ENCODE measurements at regions not wholly inside any gene's neighbourhood (a gene's known extent, or its start where the extent isn't known, plus 50 kb on each side); places are given as distances from the start of the nearest gene placed in this dataset.

GRCh38 chr5:91443761-91444467 is 60.8 kb upstream of the ARRDC3 start:
- H3K9ac ChIP-seq (ENCODE audit: low read length): no peak overlapping the region
- H3K79me2 ChIP-seq (ENCODE audit: control insufficient read depth, insufficient read depth, low read length, poor library complexity): no peaks in the 10 kb centered on the region
- H4K8ac ChIP-seq (ENCODE audit: low read depth, low read length): no peak overlapping the region
- H3K4ac ChIP-seq (ENCODE audit: low read depth, low read length): no peak overlapping the region
- no peaks in the 10 kb centered on the region for H3K79me1 ChIP-seq (ENCODE audit: low read length)
- no CpG with 5 or more reads among the region's 1 CpG for WGBS (ENCODE audit: extremely low coverage, insufficient coverage, insufficient read length)
- H3K14ac ChIP-seq (ENCODE audit: low read length): no peak overlapping the region
- H3K4me1 ChIP-seq (ENCODE audit: control insufficient read depth in 1 of 2, insufficient read depth in 2 of 2, low read length in 2 of 2): no peaks in the 10 kb centered on the region
- no peak overlapping the region for H2AK5ac ChIP-seq (ENCODE audit: low read length)
- H2BK12ac ChIP-seq (ENCODE audit: low read length): no peak overlapping the region
- H4K91ac ChIP-seq (ENCODE audit: low read depth, low read length): no peak overlapping the region
- H2BK120ac ChIP-seq (ENCODE audit: insufficient read depth, low read length, poor library complexity): no peak overlapping the region
- no peak overlapping the region for H2BK5ac ChIP-seq (ENCODE audit: low read depth, low read length, poor library complexity)
- no peak overlapping the region for H2AFZ ChIP-seq (ENCODE audit: insufficient read depth, low read length, poor library complexity)
- no peak overlapping the region for H3K18ac ChIP-seq (ENCODE audit: low read length)
- no peak overlapping the region for H3K27ac ChIP-seq (ENCODE audit: low read depth, low read length)
- H4K12ac ChIP-seq (ENCODE audit: low read depth, low read length): no peak overlapping the region
- H3K9me3 ChIP-seq (ENCODE audit: insufficient read depth, low read depth, low read length): no peaks in the 10 kb centered on the region
- peak in 1 of 2 donors; percentile 36 for DNase-seq
- no peaks in the 10 kb centered on the region for H3K36me3 ChIP-seq (ENCODE audit: control insufficient read depth in 1 of 2, insufficient read depth in 2 of 2, low read length in 2 of 2)
- no peak overlapping the region for H3K23ac ChIP-seq (ENCODE audit: low read length)
- no peak overlapping the region for H3K4me3 ChIP-seq (ENCODE audit: low read depth, low read length)
- H3K4me2 ChIP-seq (ENCODE audit: low read length): no peak overlapping the region
- no peaks in the 10 kb centered on the region for H3K27me3 ChIP-seq (ENCODE audit: insufficient read depth, low read length)

GRCh38 chr5:91443023-91443422 is 59.9 kb upstream of the ARRDC3 start:
- Histone ChIP-seq H3K79me2 (ENCODE audit: control insufficient read depth, insufficient read depth, low read length, poor library complexity) (no peaks in the 10 kb centered on the region), H4K8ac (ENCODE audit: low read depth, low read length) (no peak overlapping the region), H2AK5ac (ENCODE audit: low read length) (no peak overlapping the region), H3K4me1 (ENCODE audit: control insufficient read depth in 1 of 2, insufficient read depth in 2 of 2, low read length in 2 of 2) (no peaks in the 10 kb centered on the region), H2BK120ac (ENCODE audit: insufficient read depth, low read length, poor library complexity) (no peak overlapping the region), H2BK12ac (ENCODE audit: low read length) (no peak overlapping the region), H2BK5ac (ENCODE audit: low read depth, low read length, poor library complexity) (no peak overlapping the region), H4K12ac (ENCODE audit: low read depth, low read length) (no peak overlapping the region), H3K36me3 (ENCODE audit: control insufficient read depth in 1 of 2, insufficient read depth in 2 of 2, low read length in 2 of 2) (no peaks in the 10 kb centered on the region), H4K91ac (ENCODE audit: low read depth, low read length) (no peak overlapping the region), H3K4me3 (ENCODE audit: low read depth, low read length) (no peak overlapping the region), H3K79me1 (ENCODE audit: low read length) (no peaks in the 10 kb centered on the region), H3K9me3 (ENCODE audit: insufficient read depth, low read depth, low read length) (no peaks in the 10 kb centered on the region), H3K14ac (ENCODE audit: low read length) (no peak overlapping the region), H3K18ac (ENCODE audit: low read length) (no peak overlapping the region), H3K23ac (ENCODE audit: low read length) (no peak overlapping the region), H2AFZ (ENCODE audit: insufficient read depth, low read length, poor library complexity) (no peak overlapping the region), H3K4ac (ENCODE audit: low read depth, low read length) (no peak overlapping the region), H3K27ac (ENCODE audit: low read depth, low read length) (no peak overlapping the region), H3K27me3 (ENCODE audit: insufficient read depth, low read length) (no peaks in the 10 kb centered on the region), H3K4me2 (ENCODE audit: low read length) (no peak overlapping the region), H3K9ac (ENCODE audit: low read length) (no peak overlapping the region)
- WGBS (ENCODE audit: extremely low coverage, insufficient coverage, insufficient read length): no CpG with 5 or more reads among the region's 1 CpG
- DNase-seq: peak; percentile 45 to 85

GRCh38 chr5:91441082-91441481 is 58.0 kb upstream of the ARRDC3 start:
- H3K18ac ChIP-seq (ENCODE audit: low read length): no peak overlapping the region
- no peaks in the 10 kb centered on the region for H3K36me3 ChIP-seq (ENCODE audit: control insufficient read depth in 1 of 2, insufficient read depth in 2 of 2, low read length in 2 of 2)
- H2AFZ ChIP-seq (ENCODE audit: insufficient read depth, low read length, poor library complexity): no peak overlapping the region
- no peak overlapping the region for H2AK5ac ChIP-seq (ENCODE audit: low read length)
- no peak overlapping the region for H2BK120ac ChIP-seq (ENCODE audit: insufficient read depth, low read length, poor library complexity)
- no peak overlapping the region for H3K4ac ChIP-seq (ENCODE audit: low read depth, low read length)
- no peaks in the 10 kb centered on the region for H3K9me3 ChIP-seq (ENCODE audit: insufficient read depth, low read depth, low read length)
- H3K27ac ChIP-seq (ENCODE audit: low read depth, low read length): no peak overlapping the region
- H4K8ac ChIP-seq (ENCODE audit: low read depth, low read length): no peak overlapping the region
- H4K91ac ChIP-seq (ENCODE audit: low read depth, low read length): no peak overlapping the region
- no CpG with 5 or more reads among the region's 1 CpG for WGBS (ENCODE audit: extremely low coverage, insufficient coverage, insufficient read length)
- no peak overlapping the region for H3K23ac ChIP-seq (ENCODE audit: low read length)
- H3K4me2 ChIP-seq (ENCODE audit: low read length): no peak overlapping the region
- no peak overlapping the region for H3K4me3 ChIP-seq (ENCODE audit: low read depth, low read length)
- no peak overlapping the region for H4K12ac ChIP-seq (ENCODE audit: low read depth, low read length)
- no peaks in the 10 kb centered on the region for H3K79me2 ChIP-seq (ENCODE audit: control insufficient read depth, insufficient read depth, low read length, poor library complexity)
- no peak for DNase-seq
- no peak overlapping the region for H3K9ac ChIP-seq (ENCODE audit: low read length)
- no peaks in the 10 kb centered on the region for H3K4me1 ChIP-seq (ENCODE audit: control insufficient read depth in 1 of 2, insufficient read depth in 2 of 2, low read length in 2 of 2)
- no peaks in the 10 kb centered on the region for H3K27me3 ChIP-seq (ENCODE audit: insufficient read depth, low read length)
- H2BK12ac ChIP-seq (ENCODE audit: low read length): no peak overlapping the region
- no peak overlapping the region for H2BK5ac ChIP-seq (ENCODE audit: low read depth, low read length, poor library complexity)
- no peak overlapping the region for H3K14ac ChIP-seq (ENCODE audit: low read length)
- no peaks in the 10 kb centered on the region for H3K79me1 ChIP-seq (ENCODE audit: low read length)

- Histone ChIP-seq H3K4me2 (ENCODE audit: low read length) (no peak overlapping the region), H3K27ac (ENCODE audit: low read depth, low read length) (no peak overlapping the region), H3K79me1 (ENCODE audit: low read length) (no peaks in the 10 kb centered on the region), H3K14ac (ENCODE audit: low read length) (no peak overlapping the region), H3K4me3 (ENCODE audit: low read depth, low read length) (no peak overlapping the region), H3K4me1 (ENCODE audit: control insufficient read depth in 1 of 2, insufficient read depth in 2 of 2, low read length in 2 of 2) (no peaks in the 10 kb centered on the region), H3K9me3 (ENCODE audit: insufficient read depth, low read depth, low read length) (no peaks in the 10 kb centered on the region), H2AK5ac (ENCODE audit: low read length) (no peak overlapping the region), H3K9ac (ENCODE audit: low read length) (no peak overlapping the region), H2BK120ac (ENCODE audit: insufficient read depth, low read length, poor library complexity) (no peak overlapping the region), H2BK12ac (ENCODE audit: low read length) (no peak overlapping the region), H4K91ac (ENCODE audit: low read depth, low read length) (no peak overlapping the region), H4K8ac (ENCODE audit: low read depth, low read length) (no peak overlapping the region), H2AFZ (ENCODE audit: insufficient read depth, low read length, poor library complexity) (no peak overlapping the region), H3K27me3 (ENCODE audit: insufficient read depth, low read length) (no peaks in the 10 kb centered on the region), H4K12ac (ENCODE audit: low read depth, low read length) (no peak overlapping the region), H3K36me3 (ENCODE audit: control insufficient read depth in 1 of 2, insufficient read depth in 2 of 2, low read length in 2 of 2) (no peaks in the 10 kb centered on the region), H3K23ac (ENCODE audit: low read length) (no peak overlapping the region), H2BK5ac (ENCODE audit: low read depth, low read length, poor library complexity) (no peak overlapping the region), H3K79me2 (ENCODE audit: control insufficient read depth, insufficient read depth, low read length, poor library complexity) (no peaks in the 10 kb centered on the region), H3K4ac (ENCODE audit: low read depth, low read length) (no peak overlapping the region), H3K18ac (ENCODE audit: low read length) (no peak overlapping the region)
- no CpG with 5 or more reads among the region's 1 CpG for WGBS (ENCODE audit: extremely low coverage, insufficient coverage, insufficient read length)
- DNase-seq: peak; percentile 42 to 57
Measured at GRCh38 chr5:91438871-91439270, 55.8 kb upstream of the ARRDC3 start.
